ENCODE measurements at regions not wholly inside any gene's neighbourhood (a gene's known extent, or its start where the extent isn't known, plus 50 kb on each side); places are given as distances from the start of the nearest gene placed in this dataset.
A peak's percentile ranks its signal among the peaks of the same experiment; 100 is the strongest.
"Not testable (repeated sequence)": the region's sequence is repeated elsewhere in the genome, so short reads cannot be mapped to it uniquely, and the experiment has no call there.

DNA sequence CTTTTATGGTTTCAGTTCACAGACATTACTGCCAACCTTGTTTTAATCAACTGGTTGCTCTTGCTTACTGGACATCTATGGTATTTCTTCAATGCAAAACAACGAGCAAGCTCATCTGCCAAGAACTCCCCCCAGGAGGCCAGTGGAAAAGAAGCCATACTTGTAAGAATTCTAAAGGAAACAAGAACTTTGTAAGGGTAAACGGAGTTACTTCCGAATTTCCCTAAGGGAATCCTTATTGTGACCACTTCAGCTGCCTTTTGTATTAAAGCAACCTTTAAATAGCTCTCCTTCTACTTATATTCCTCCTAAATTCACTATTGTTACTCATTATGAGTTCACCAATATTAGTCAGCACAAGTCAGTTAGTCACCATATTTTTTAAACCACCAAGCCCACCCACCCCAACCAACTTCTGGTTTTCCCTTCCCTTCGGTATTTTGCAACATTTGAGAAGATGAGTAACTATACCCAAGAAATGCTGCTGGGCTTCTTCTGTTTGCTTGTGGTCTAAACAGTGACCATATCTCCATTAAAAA, 602.8 kb upstream of the DIPK2B start:
- Mint-ChIP-seq H3K27me3 (no peaks in the 10 kb centered on the region), H3K9me3 (no peaks in the 10 kb centered on the region), H3K36me3 (ENCODE audit: low read depth) (peaks cover 29% of the 10 kb centered on the region), H3K4me1 (ENCODE audit: low read depth) (peaks cover 76% of the 10 kb centered on the region), H3K27ac (peak overlapping the region; percentile 97), H3K4me3 (peak overlapping the region; percentile 15)
- TF ChIP-seq, protein P1, sequence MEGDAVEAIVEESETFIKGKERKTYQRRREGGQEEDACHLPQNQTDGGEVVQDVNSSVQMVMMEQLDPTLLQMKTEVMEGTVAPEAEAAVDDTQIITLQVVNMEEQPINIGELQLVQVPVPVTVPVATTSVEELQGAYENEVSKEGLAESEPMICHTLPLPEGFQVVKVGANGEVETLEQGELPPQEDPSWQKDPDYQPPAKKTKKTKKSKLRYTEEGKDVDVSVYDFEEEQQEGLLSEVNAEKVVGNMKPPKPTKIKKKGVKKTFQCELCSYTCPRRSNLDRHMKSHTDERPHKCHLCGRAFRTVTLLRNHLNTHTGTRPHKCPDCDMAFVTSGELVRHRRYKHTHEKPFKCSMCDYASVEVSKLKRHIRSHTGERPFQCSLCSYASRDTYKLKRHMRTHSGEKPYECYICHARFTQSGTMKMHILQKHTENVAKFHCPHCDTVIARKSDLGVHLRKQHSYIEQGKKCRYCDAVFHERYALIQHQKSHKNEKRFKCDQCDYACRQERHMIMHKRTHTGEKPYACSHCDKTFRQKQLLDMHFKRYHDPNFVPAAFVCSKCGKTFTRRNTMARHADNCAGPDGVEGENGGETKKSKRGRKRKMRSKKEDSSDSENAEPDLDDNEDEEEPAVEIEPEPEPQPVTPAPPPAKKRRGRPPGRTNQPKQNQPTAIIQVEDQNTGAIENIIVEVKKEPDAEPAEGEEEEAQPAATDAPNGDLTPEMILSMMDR (IDR thresholded peaks at IDR 0.05): no peak
- POLR2A ChIA-PET: interaction anchor here (0.7 to 1.5 kb wide), 3 partner anchors 9 to 45 kb away, joined by 3 to 5 read pairs (median 3); no protein-coding TSS in a partner anchor
- peak; percentile 17 for ATAC-seq
- CTCF ChIA-PET: interaction anchor here (1.0 to 1.5 kb wide), 4 partner anchors 21 to 176 kb away, joined by 3 read pairs; no protein-coding TSS in a partner anchor
- intact Hi-C loops (cut with micrococcal nuclease): no loop called here
- DNase-seq: peak; percentile 80

- Mint-ChIP-seq H3K4me1 (ENCODE audit: low read depth) (peaks cover 73% of the 10 kb centered on the region), H3K36me3 (ENCODE audit: low read depth) (peaks cover 40% of the 10 kb centered on the region)
Observed at GRCh38 chrX:45801554-45801953, 600.9 kb upstream of the DIPK2B start.

DNA sequence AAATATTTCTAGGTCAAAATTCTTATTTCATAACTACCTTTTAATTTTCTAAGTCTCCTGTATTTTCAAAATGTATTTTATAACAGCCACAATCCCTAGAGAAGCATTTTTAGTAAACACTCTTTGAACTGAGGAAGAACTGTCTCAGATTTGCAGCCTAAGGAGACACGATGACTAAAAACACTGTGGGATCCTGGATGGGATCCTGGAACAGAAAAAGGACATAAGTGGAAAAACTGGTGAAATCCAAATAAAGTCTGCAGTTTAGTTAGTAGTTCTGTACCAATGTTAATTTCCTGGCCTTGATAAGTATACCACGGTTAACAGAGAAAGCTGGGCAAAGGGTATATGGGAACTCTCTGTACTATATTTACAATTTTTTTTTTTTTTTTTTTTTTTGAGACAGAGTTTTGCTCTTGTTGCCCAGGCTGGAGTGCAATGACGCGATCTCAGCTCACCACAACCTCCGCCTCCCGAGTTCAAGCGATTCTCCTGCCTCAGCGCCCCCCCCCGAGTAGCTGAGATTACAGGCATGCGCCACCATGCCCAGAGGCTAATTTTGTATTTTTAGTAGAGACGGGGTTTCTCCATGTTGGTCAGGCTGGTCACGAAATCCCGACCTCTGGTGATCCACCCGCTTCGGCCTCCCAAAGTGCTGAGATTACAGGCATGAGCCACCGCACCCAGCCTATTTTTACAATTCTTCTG, 600.2 kb upstream of the DIPK2B start:
- H3K4me3 Mint-ChIP-seq; H3K9me3 Mint-ChIP-seq; H3K27me3 Mint-ChIP-seq; POLR2A ChIA-PET; ATAC-seq; intact Hi-C loops (cut with micrococcal nuclease); H3K27ac Mint-ChIP-seq: not testable (repeated sequence)
- Mint-ChIP-seq H3K36me3 (ENCODE audit: low read depth) (peaks cover 44% of the 10 kb centered on the region), H3K4me1 (ENCODE audit: low read depth) (peaks cover 72% of the 10 kb centered on the region)
- CTCF ChIA-PET: interaction anchor here (1.0 to 2.3 kb wide), 9 partner anchors 8 to 48 kb away, joined by 4 to 15 read pairs (median 5); no protein-coding TSS in a partner anchor
- DNase-seq: peak; percentile 56

More at GRCh38 chrX:45801554-45801953, 600.9 kb upstream of the DIPK2B start:
- POLR2A ChIA-PET: interaction anchor here (0.7 kb wide), 1 partner anchor 31 kb away, joined by 4 read pairs; no protein-coding TSS in a partner anchor
- Mint-ChIP-seq H3K9me3 (no peaks in the 10 kb centered on the region), H3K27me3 (no peaks in the 10 kb centered on the region), H3K27ac (peak overlapping the region; percentile 72), H3K4me3 (peak overlapping the region; percentile 25)
- intact Hi-C loops (cut with micrococcal nuclease): no loop called here
- DNase-seq (no peak), ATAC-seq (peak; percentile 51)
- TF ChIP-seq, protein P1 (IDR thresholded peaks at IDR 0.05): peak; percentile 29
- CTCF ChIA-PET: interaction anchor here (0.6 to 2.3 kb wide), 21 partner anchors 8 to 575 kb away, joined by 3 to 15 read pairs (median 4); no protein-coding TSS in a partner anchor

DNA sequence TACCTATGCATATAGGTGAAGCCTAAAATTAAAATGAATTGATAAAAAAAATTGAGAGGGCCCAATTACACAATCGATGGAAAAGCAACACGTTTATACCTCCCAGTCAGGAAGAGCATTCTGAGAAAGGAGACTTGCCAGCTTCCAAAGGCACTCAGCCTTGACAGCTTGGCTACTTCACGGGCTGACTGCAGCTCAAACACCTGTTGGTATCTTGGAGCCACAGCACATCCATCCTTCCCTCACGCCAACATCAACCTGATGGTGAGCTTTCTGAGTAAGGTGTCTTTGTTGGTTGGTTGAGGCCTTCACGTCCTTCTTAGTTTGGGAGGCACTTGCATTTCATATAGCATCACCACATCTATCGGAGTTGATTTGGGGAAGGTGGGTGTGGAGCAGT, 598.9 kb upstream of the DIPK2B start:
- ChIA-PET POLR2A (no interaction called here), CTCF (no interaction called here)
- peaks cover 40% of the 10 kb centered on the region for H3K36me3 Mint-ChIP-seq (ENCODE audit: low read depth)
- H3K27me3 Mint-ChIP-seq: no peaks in the 10 kb centered on the region
- H3K9me3 Mint-ChIP-seq: no peaks in the 10 kb centered on the region
- H3K4me3 Mint-ChIP-seq: no peak overlapping the region
- TF ChIP-seq, protein P1 (IDR thresholded peaks at IDR 0.05): no peak
- intact Hi-C loops (cut with micrococcal nuclease): no loop called here
- DNase-seq (no peak), ATAC-seq (no peak)
- peaks cover 76% of the 10 kb centered on the region for H3K4me1 Mint-ChIP-seq (ENCODE audit: low read depth)
- no peak overlapping the region for H3K27ac Mint-ChIP-seq

- ATAC-seq: no peak
- Mint-ChIP-seq H3K27me3 (no peaks in the 10 kb centered on the region), H3K27ac (no peak overlapping the region), H3K9me3 (peaks cover 2% of the 10 kb centered on the region), H3K36me3 (ENCODE audit: low read depth) (peaks cover 61% of the 10 kb centered on the region), H3K4me3 (no peak overlapping the region), H3K4me1 (ENCODE audit: low read depth) (peaks cover 68% of the 10 kb centered on the region)
- intact Hi-C loops (cut with micrococcal nuclease): no loop called here
- POLR2A ChIA-PET: no interaction called here
- CTCF ChIA-PET: no interaction called here
- DNase-seq: no peak
- TF ChIP-seq, protein P1 (IDR thresholded peaks at IDR 0.05): no peak
Observed at GRCh38 chrX:45795546-45795945, 594.9 kb upstream of the DIPK2B start.
